HG03060 (cell line): ENCODE measurements at regions not wholly inside any gene's neighbourhood (a gene's known extent, or its start where the extent isn't known, plus 50 kb on each side); places are given as distances from the start of the nearest gene placed in this dataset.
"Not testable (repeated sequence)": the region's sequence is repeated elsewhere in the genome, so short reads cannot be mapped to it uniquely, and the experiment has no call there.

ENCODE experiments used
- ATAC-seq: cut with Tn5 transposase; IDR thresholded peaks from one replicate; pipeline ENCODE4 v1.9.1; 2021; ENCODE audit warnings: low read depth, moderate number of reproducible peaks; ENCODE audit not compliant: unreplicated experiment

DNA sequence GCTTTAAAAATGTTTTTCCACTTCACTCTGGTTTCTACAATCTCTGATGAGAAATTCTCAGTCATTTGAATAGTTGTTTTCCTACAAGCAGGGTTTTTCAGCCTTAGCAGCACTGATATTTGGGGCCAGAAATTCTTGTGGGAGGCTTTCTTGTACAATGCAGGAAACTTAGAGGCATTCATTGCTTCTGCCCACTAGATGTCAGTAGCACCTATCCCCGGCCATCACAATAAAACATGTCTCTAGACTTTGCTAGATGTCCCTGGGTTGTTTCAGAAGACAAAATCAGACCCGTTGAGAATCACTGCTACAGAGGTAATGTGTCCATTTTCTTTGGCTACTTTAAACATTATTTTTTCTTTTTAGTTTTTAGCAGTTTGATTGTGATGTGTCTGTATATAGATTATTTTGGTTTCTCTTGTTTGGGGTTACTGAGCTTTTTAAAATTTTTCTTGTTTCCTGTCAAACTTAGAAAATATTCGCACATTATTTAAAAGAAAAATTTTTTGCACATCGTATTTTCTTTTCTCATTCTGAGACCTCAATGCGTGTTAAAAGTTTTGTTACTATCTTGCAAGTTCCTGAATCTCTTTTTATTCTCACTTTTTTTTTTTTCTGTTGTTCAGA is 60.8 kb upstream of the CCDC179 start:
- peak; percentile 77 for ATAC-seq

DNA sequence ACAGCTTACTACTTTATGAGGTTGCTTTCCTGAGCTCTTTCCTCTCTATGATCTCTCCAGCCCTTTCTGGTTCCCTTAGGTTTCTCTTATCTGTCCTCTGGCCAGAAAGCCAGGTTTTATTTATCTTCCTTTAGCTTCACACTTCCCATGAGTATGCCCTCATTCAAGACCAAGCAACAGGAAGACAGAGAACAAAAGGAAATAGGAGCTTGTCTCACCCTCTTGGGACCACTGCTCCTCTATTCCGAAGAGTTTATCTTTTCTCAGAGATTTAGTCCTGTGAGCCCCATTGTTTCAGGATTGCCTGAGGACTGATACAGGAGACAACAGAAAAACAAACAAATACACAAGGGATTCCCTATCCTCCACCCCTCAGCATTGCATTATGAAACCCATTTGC is 62.4 kb upstream of the CCDC179 start:
- ATAC-seq: no peak

DNA sequence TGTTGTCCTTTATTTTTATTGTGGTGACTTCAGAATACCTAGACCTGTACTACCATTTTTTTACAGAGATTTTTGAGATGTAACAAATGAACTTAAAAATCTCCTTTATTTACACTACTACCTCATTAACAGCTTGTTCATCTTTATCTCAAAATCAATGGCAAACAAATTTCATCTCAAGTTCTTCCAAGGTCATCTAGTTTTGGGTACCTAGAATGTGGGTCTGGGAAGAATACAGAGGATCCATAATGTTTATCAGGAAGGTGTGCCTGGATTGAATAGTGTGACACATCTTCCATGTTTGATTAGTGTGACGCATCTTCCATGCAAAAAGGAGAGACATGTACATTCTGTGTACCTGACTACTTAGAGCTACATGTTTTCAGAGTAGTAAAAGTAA is 63.3 kb upstream of the CCDC179 start:
- no peak for ATAC-seq

DNA sequence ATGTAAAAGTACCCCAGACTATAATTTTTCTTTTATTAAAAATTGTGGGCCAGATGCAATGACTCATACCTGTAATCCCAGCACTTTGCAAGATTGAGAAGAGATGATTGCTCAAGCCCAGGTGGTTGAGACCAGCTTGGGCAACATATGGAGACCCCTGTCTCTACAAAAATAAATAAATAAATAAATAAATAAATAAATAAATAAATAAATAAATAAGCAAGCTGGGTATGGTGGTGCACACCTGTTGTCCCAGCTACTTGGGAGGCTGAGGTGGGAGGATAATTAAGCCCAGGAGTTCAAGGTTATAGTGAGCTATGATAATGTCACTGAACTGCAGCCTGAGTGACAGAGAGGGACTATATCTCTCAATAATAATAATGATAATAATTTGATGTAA is 66.1 kb upstream of the CCDC179 start:
- ATAC-seq: no peak

DNA sequence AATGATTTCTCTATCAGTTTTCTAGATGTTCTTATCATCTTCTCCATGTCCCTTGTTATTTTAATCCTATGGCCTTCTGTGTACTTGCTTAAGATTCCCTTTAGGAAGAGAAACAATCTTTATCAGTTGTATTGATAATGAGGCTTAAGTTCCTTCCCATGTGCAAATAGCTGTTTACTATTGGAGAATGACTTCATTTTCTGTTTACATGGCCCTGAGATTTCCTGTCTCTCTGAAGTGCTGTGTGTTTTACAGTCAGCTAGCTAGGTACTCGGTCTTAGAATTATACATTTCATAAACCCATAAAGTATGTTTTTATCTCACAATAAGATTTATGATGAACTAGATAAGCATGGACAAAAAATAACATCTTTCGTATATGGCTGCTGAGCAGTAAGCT is 67.5 kb upstream of the CCDC179 start:
- ATAC-seq: no peak

- ATAC-seq: no peak
Measured at GRCh38 chr11:22928207-22928917, 68.1 kb upstream of the CCDC179 start.

DNA sequence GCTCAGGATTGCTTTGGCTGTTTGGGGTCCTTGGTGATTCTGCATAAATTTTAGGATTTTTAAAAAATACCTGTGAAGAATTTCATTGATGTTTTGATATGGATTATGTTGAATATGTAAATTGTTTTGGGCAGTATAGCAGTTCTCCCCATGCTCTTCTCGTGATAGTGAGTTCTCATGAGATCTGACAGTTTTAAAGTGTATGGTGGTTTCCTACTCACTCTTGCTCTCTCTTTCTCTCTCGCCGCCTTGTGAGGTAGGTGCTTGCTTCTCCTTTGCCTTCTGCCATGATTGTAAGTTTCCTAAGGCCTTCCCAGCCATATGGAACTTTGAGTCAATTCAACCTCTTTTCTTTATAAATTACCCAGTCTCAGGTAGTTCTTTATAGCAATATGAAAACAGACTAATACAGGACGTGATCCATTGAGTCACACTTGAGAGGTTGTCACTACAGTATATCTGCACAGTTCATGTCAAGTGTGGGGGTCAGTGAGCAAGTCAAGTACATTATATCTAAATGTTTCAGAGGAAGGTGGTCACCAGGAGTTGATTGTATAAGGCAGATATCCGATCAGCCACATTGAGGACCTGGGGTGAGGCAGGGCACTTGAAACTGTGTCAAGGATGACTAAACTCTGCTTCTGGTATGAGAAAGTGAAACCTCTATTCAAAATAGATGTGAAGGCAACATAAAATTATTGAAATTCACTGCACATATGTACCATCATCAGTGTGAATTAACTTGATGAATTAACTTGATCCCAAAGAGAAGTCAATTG is 70.7 kb upstream of the CCDC179 start:
- ATAC-seq: peak; percentile 88

DNA sequence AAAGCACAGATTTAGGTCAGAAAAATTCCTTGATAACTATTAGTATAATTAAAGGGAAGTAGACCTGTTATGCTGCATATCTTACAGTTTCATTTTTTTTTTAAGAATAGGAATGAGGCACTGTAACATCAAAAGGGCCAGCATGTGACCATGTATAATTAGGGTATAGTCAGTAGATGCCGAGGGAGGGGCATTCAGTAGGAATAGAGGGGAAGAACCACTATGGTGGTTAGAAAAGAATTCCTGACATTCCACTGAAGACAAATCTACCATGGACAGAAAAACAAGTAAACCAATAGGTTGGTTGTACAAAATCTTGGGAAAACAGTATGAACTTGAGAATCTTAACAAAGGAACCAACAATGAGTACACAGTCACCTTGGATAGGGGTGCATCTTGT is 78.4 kb upstream of the CCDC179 start:
- no peak for ATAC-seq

DNA sequence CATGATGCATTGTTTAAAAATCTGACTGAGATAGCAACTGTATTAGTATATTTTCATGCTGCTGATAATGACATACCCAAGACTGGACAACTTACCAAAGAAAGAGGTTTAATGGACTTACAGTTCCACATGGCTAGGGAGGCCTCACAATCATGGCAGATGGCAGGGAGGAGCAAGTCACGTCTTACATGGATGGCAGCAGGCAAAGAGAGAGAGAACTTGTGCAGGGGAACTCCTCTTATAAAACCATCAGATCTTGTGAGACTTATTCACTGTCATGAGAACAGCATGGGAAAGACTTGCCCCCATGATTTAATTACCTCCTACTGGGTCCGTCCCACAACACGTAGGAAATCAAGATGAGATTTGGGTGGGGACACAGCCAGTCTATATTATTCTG is 81.3 kb upstream of the CCDC179 start:
- ATAC-seq: not testable (repeated sequence)

GRCh38 chr11:22957786-22958185 is 97.5 kb upstream of the CCDC179 start:
- no peak for ATAC-seq

DNA sequence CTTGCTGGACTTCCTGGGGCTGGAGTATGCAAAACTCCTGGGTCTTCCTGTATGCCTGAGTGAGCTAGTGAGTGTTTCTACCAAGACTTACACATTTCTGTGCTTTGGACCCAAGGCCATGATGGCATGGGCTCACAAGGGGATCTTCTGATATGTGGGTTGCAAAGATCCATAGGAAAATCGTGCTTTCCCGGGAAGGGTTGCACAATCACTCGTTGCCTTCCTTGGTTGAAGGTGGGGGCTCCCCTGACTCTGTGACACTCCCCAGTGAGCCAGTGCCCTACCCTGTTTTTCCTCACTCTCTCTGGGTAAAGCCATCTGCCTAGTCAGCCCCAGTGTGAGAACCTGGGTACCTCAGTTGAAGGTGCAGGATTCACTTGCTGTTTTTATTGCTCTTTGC is 114.0 kb upstream of the CCDC179 start:
- no peak for ATAC-seq

DNA sequence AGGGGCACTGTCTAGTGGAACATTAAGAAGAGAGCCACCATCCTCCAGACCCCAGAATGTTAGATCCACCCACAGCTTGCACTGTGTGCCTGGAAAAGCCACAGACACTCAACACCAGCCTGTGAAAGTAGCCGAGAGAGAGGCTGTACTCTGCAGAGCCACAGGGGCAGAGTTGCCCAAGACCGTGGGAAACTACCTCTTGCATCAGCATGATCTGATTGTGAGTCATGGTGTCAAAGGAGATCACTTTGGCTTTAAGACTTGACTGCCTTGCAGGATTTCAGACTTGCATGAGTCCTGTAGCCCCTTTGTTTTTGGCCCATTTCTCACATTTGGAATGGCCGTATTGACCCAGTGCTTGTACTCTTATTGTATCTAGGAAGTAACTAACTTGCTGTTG is 115.9 kb upstream of the CCDC179 start:
- ATAC-seq: no peak

DNA sequence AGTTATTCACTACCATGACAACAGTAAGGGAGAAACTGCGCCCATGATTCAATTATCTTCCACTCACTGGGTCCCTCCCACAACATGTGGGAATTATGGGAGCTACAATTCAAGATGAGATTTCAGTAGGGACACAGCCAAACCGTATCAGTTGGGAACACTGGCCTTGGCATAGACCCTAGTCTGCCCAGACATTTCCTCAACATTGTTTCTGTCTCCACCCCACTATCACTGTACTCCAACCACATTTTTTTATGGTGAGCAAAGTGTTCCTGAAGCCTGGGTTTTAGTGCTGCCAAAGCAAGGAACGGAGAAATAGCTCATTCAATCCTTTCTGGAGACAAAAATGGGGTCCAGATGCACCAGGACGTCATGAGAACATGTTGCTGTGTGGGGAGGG is 122.6 kb upstream of the CCDC179 start:
- no peak for ATAC-seq

- no peak for ATAC-seq
Measured at GRCh38 chr11:22984045-22984444, 123.8 kb upstream of the CCDC179 start.

GRCh38 chr11:22989371-22989770 is 129.1 kb upstream of the CCDC179 start:
- no peak for ATAC-seq

GRCh38 chr11:22991196-22991595 is 130.9 kb upstream of the CCDC179 start:
- ATAC-seq: no peak

GRCh38 chr11:23006730-23007129 is 146.5 kb upstream of the CCDC179 start:
- ATAC-seq: no peak

GRCh38 chr11:23010790-23011335 is 150.6 kb upstream of the CCDC179 start:
- ATAC-seq: no peak

DNA sequence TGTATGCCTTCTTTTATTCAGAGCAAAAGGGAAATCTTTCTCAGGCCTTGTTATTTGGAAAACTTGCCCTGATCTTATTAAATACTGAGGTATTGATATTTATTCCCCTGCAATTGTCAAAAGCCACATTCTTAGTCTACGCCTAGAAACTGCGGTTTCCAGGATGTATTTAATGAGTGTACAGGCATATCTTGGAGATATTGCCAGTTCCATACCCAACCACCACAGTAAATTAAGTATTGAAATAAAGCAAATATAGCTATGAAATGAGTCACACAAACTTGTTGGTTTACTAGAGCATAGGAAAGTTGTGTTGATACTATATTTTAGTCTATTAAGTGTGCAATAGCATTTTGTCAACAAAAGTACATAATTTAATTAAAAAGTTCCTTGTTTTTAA is 152.7 kb upstream of the CCDC179 start:
- no peak for ATAC-seq

DNA sequence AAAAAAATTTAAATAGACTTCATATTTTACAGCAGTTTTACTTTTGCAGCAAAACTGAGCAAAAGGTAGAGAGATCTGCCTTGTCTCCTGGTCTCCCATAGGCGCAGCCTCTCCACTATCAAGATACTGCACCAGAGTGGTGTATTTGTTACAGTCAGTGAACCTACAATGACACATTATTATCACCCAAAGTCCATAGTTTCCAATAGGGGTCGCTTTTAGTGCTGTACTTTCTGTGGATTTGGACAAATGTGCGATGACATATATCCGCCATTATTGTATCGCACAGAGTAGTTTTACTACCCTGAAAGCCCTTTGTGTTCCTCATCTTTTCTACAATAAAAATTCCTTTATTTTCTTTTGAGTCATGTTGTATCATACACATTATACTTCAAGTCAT is 153.2 kb upstream of the CCDC179 start:
- ATAC-seq: no peak

DNA sequence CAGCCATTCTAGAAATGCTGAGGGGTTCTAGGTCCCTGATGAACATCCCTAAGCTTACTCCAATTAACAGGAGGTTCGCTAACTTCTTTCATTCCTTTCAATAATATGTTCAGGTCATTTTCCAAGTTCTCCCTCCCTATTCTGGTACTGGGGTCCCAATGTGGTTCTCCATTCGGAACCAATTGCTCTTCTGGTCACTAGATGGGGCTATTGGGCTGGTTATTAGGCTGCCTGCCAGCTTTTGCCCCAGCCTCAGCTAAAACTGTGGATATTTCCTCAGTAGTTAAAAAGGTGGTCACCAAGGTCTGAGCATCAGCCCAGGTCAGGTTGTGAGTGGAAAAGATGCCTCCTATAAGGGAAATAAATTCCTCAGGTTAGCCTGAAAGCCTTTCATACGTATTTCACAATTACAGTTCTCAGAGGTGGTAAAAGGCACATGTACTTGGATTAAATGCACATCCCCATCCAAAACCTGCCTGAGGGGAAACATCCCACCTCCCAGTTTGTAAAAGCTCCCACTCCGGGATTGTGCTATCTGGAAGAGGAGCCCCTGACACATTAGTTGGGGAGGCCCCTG is 161.1 kb upstream of the CCDC179 start:
- ATAC-seq: no peak
